ENCODE measurements at regions not wholly inside any gene's neighbourhood (a gene's known extent, or its start where the extent isn't known, plus 50 kb on each side); places are given as distances from the start of the nearest gene placed in this dataset.

DNA sequence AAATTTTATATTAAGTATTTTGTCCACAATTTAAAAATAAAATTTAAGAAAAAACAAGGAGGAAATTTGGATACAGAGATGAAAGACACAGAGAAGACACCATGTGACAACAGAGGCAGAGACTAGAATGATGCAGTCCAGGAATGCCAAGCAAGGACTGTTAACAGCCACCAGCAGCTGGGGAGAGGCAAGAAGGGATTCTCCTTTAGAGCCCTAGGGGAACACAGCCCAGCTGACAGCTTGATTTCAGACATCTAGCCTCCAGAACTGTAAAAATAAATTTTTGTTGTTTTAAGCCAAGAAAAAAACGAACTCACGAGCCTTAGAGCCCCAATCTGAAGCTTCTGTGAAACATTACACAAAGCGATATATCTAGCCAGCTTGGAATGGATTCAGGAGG lies 198.5 kb downstream of the ZNF648 start:
- H3K4me3 ChIP-seq (ENCODE audit: low read depth in 1 of 3, low read length in 3 of 3): no peak overlapping the region
- H3K9ac ChIP-seq (ENCODE audit: low read depth in 1 of 2, low read length in 2 of 2): no peak overlapping the region
- no peaks in the 10 kb centered on the region for H3K4me1 ChIP-seq (ENCODE audit: control insufficient read depth in 4 of 4, insufficient read depth in 4 of 4, low read length in 3 of 4)
- H3K36me3 ChIP-seq (ENCODE audit: control insufficient read depth in 4 of 4, insufficient read depth in 3 of 4, low read depth in 1 of 4, low read length in 3 of 4): no peaks in the 10 kb centered on the region
- 77% methylated on average over 3 of the region's 3 CpGs for WGBS
- H3K9me3 ChIP-seq (ENCODE audit: control insufficient read depth in 4 of 4, low read length in 3 of 4): peaks cover 0 to 9% (median 6%) of the 10 kb centered on the region in 4 donors
- no peak for DNase-seq (ENCODE audit: low spot score)
- H3K27ac ChIP-seq (ENCODE audit: low read depth in 1 of 2, low read length in 2 of 2): no peak overlapping the region
- no peak for TF ChIP-seq RAD21 (IDR thresholded peaks at IDR 0.05)
- TF ChIP-seq JUND (IDR thresholded peaks at IDR 0.05): no peak
- TF ChIP-seq FOXA2 (IDR thresholded peaks at IDR 0.05): no peak
- TF ChIP-seq TAF1 (conservative IDR thresholded peaks at IDR 0.05): no peak
- TF ChIP-seq, protein P1, sequence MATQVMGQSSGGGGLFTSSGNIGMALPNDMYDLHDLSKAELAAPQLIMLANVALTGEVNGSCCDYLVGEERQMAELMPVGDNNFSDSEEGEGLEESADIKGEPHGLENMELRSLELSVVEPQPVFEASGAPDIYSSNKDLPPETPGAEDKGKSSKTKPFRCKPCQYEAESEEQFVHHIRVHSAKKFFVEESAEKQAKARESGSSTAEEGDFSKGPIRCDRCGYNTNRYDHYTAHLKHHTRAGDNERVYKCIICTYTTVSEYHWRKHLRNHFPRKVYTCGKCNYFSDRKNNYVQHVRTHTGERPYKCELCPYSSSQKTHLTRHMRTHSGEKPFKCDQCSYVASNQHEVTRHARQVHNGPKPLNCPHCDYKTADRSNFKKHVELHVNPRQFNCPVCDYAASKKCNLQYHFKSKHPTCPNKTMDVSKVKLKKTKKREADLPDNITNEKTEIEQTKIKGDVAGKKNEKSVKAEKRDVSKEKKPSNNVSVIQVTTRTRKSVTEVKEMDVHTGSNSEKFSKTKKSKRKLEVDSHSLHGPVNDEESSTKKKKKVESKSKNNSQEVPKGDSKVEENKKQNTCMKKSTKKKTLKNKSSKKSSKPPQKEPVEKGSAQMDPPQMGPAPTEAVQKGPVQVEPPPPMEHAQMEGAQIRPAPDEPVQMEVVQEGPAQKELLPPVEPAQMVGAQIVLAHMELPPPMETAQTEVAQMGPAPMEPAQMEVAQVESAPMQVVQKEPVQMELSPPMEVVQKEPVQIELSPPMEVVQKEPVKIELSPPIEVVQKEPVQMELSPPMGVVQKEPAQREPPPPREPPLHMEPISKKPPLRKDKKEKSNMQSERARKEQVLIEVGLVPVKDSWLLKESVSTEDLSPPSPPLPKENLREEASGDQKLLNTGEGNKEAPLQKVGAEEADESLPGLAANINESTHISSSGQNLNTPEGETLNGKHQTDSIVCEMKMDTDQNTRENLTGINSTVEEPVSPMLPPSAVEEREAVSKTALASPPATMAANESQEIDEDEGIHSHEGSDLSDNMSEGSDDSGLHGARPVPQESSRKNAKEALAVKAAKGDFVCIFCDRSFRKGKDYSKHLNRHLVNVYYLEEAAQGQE (IDR thresholded peaks at IDR 0.05): no peak
- TF ChIP-seq, protein P2, sequence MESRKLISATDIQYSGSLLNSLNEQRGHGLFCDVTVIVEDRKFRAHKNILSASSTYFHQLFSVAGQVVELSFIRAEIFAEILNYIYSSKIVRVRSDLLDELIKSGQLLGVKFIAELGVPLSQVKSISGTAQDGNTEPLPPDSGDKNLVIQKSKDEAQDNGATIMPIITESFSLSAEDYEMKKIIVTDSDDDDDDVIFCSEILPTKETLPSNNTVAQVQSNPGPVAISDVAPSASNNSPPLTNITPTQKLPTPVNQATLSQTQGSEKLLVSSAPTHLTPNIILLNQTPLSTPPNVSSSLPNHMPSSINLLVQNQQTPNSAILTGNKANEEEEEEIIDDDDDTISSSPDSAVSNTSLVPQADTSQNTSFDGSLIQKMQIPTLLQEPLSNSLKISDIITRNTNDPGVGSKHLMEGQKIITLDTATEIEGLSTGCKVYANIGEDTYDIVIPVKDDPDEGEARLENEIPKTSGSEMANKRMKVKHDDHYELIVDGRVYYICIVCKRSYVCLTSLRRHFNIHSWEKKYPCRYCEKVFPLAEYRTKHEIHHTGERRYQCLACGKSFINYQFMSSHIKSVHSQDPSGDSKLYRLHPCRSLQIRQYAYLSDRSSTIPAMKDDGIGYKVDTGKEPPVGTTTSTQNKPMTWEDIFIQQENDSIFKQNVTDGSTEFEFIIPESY (IDR thresholded peaks at IDR 0.05): no peak
- no peak for TF ChIP-seq EGR1 (IDR thresholded peaks at IDR 0.05; ENCODE audit: low read depth in 2 of 2)
- TF ChIP-seq, protein P3, sequence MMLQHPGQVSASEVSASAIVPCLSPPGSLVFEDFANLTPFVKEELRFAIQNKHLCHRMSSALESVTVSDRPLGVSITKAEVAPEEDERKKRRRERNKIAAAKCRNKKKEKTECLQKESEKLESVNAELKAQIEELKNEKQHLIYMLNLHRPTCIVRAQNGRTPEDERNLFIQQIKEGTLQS (IDR thresholded peaks at IDR 0.05): no peak
- TF ChIP-seq GABPA (IDR thresholded peaks at IDR 0.05 in 1 of 2, conservative IDR thresholded peaks at IDR 0.05 in 1 of 2): no peak
- TF ChIP-seq, protein P4, sequence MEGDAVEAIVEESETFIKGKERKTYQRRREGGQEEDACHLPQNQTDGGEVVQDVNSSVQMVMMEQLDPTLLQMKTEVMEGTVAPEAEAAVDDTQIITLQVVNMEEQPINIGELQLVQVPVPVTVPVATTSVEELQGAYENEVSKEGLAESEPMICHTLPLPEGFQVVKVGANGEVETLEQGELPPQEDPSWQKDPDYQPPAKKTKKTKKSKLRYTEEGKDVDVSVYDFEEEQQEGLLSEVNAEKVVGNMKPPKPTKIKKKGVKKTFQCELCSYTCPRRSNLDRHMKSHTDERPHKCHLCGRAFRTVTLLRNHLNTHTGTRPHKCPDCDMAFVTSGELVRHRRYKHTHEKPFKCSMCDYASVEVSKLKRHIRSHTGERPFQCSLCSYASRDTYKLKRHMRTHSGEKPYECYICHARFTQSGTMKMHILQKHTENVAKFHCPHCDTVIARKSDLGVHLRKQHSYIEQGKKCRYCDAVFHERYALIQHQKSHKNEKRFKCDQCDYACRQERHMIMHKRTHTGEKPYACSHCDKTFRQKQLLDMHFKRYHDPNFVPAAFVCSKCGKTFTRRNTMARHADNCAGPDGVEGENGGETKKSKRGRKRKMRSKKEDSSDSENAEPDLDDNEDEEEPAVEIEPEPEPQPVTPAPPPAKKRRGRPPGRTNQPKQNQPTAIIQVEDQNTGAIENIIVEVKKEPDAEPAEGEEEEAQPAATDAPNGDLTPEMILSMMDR (IDR thresholded peaks at IDR 0.05; ENCODE audit: low read depth, low read length, missing input control): no peak
- no peak for TF ChIP-seq SP1 (IDR thresholded peaks at IDR 0.05)
- no peak for TF ChIP-seq HNF4A (conservative IDR thresholded peaks at IDR 0.05)
- TF ChIP-seq HNF4G (IDR thresholded peaks at IDR 0.05): no peak
- no peak for TF ChIP-seq RXRA (IDR thresholded peaks at IDR 0.05)
- no peak for TF ChIP-seq YY1 (IDR thresholded peaks at IDR 0.05)
- TF ChIP-seq, protein P5, sequence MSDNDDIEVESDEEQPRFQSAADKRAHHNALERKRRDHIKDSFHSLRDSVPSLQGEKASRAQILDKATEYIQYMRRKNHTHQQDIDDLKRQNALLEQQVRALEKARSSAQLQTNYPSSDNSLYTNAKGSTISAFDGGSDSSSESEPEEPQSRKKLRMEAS (IDR thresholded peaks at IDR 0.05): no peak
- H3K27me3 ChIP-seq (ENCODE audit: control insufficient read depth in 4 of 4, insufficient read depth in 4 of 4, low read length in 3 of 4): peaks cover 0 to 5% (median 0%) of the 10 kb centered on the region in 4 donors

DNA sequence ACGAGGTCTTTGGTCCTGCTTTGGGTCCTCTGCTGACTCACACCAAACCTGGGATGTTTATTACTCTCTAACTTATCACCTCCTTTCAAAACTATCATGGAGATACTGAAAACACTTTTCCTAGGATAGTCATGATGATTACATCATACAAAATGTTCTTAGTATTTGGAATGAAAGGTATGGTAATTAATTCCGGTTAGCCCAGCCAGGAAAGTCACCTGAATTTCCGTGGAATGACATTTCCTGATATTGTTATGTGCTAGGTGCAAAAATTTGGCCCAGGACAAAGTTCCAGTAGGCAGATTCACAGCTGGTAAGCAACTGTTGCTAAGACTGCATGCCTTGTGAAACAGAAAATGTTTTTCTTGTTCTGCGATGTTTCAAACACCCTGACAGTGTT lies 203.4 kb downstream of the ZNF648 start:
- H3K9ac ChIP-seq (ENCODE audit: low read depth in 1 of 2, low read length in 2 of 2): no peak overlapping the region
- peaks cover 0 to 5% (median 0%) of the 10 kb centered on the region in 4 donors for H3K27me3 ChIP-seq (ENCODE audit: control insufficient read depth in 4 of 4, insufficient read depth in 4 of 4, low read length in 3 of 4)
- WGBS: 61% methylated on average over 4 of the region's 4 CpGs
- no peak overlapping the region for H3K4me3 ChIP-seq (ENCODE audit: low read depth in 1 of 3, low read length in 3 of 3)
- H3K27ac ChIP-seq (ENCODE audit: low read depth in 1 of 2, low read length in 2 of 2): no peak overlapping the region
- no peaks in the 10 kb centered on the region for H3K36me3 ChIP-seq (ENCODE audit: control insufficient read depth in 4 of 4, insufficient read depth in 3 of 4, low read depth in 1 of 4, low read length in 3 of 4)
- peaks cover 0 to 8% (median 5%) of the 10 kb centered on the region in 4 donors for H3K9me3 ChIP-seq (ENCODE audit: control insufficient read depth in 4 of 4, low read length in 3 of 4)
- no peaks in the 10 kb centered on the region for H3K4me1 ChIP-seq (ENCODE audit: control insufficient read depth in 4 of 4, insufficient read depth in 4 of 4, low read length in 3 of 4)
- no peak for TF ChIP-seq EGR1 (IDR thresholded peaks at IDR 0.05; ENCODE audit: low read depth in 2 of 2)
- TF ChIP-seq JUND (IDR thresholded peaks at IDR 0.05): no peak
- no peak for TF ChIP-seq SP1 (IDR thresholded peaks at IDR 0.05)
- TF ChIP-seq, protein P3 (IDR thresholded peaks at IDR 0.05): no peak
- TF ChIP-seq TAF1 (conservative IDR thresholded peaks at IDR 0.05): no peak
- TF ChIP-seq, protein P1 (IDR thresholded peaks at IDR 0.05): no peak
- no peak for TF ChIP-seq HNF4A (conservative IDR thresholded peaks at IDR 0.05)
- no peak for TF ChIP-seq FOXA1 (IDR thresholded peaks at IDR 0.05)
- no peak for TF ChIP-seq FOXA2 (IDR thresholded peaks at IDR 0.05)
- TF ChIP-seq, protein P4 (IDR thresholded peaks at IDR 0.05; ENCODE audit: low read depth, low read length, missing input control): no peak
- no peak for TF ChIP-seq YY1 (IDR thresholded peaks at IDR 0.05)
- no peak for TF ChIP-seq RXRA (IDR thresholded peaks at IDR 0.05)
- no peak for DNase-seq (ENCODE audit: low spot score)

Data from liver (tissue), 8 donors.